ENCODE measurements at regions not wholly inside any gene's neighbourhood (a gene's known extent, or its start where the extent isn't known, plus 50 kb on each side); places are given as distances from the start of the nearest gene placed in this dataset.

DNA sequence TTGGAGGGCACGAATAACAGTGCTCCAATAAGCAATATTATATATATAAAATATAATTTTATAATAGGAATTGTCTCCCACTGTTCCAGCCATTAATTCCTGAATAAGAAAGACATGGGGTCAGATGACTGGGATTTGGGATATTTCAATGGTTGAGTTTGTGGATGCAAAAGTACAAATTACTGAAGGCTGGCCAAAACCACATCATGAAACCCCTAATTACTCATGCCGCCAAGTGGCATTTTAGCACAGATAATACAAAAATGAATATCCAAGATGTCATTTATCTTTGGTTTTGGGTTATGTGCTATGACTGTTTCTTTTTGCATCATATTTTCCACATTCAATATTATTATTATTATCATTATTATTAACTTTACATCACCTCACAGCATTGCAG, 261.4 kb upstream of the TBX3 start:
- TF ChIP-seq CTCF (IDR thresholded peaks at IDR 0.05), result no peak
- no peak for TF ChIP-seq POLR2A (IDR thresholded peaks at IDR 0.05)

All from thyroid gland (tissue), 4 donors.